LNCaP clone FGC (cell line): ENCODE measurements at regions not wholly inside any gene's neighbourhood (a gene's known extent, or its start where the extent isn't known, plus 50 kb on each side); places are given as distances from the start of the nearest gene placed in this dataset.
"Not testable (repeated sequence)": the region's sequence is repeated elsewhere in the genome, so short reads cannot be mapped to it uniquely, and the experiment has no call there.

Source experiments
- DNase-seq: peaks from one replicate; pipeline ENCODE4 v3.0.0-alpha.2; 2011; ENCODE audit warnings: low read depth
- H3K4me3 ChIP-seq: 2 replicates; pipeline ENCODE4 v1.5.1; 2011; ENCODE audit warnings: mild to moderate bottlenecking, low read depth, low read length, control low read depth
- CTCF ChIP-seq: IDR thresholded peaks from 2 replicates; pipeline ENCODE4 v1.5.1; 2012; ENCODE audit warnings: mild to moderate bottlenecking; ENCODE audit not compliant: control insufficient read depth, insufficient read depth; ENCODE audit errors: extremely low read depth

- no peak for DNase-seq
- no peak overlapping the region for H3K4me3 ChIP-seq
- TF ChIP-seq CTCF, result no peak
These were observed 308.9 kb downstream of the GLUD2 start for GRCh38 chrX:121356139-121356849.

- no peak for DNase-seq
These were observed 309.4 kb downstream of the GLUD2 start for GRCh38 chrX:121356850-121357171.

GRCh38 chrX:121360280-121360679 lies 312.9 kb downstream of the GLUD2 start:
- DNase-seq, result no peak
- no peak for TF ChIP-seq CTCF
- no peak overlapping the region for H3K4me3 ChIP-seq

More at GRCh38 chrX:121356850-121357171, 309.4 kb downstream of the GLUD2 start:
- H3K4me3 ChIP-seq, result no peak overlapping the region
- no peak for TF ChIP-seq CTCF

- no peak for DNase-seq
- TF ChIP-seq CTCF, result no peak
- no peak overlapping the region for H3K4me3 ChIP-seq
These were observed 318.3 kb downstream of the GLUD2 start for GRCh38 chrX:121365572-121366161.

GRCh38 chrX:121374471-121374870 lies 327.1 kb downstream of the GLUD2 start:
- no peak for TF ChIP-seq CTCF
- no peak for DNase-seq
- H3K4me3 ChIP-seq, result no peak overlapping the region

- not testable (repeated sequence) for H3K4me3 ChIP-seq
These were observed 334.5 kb downstream of the GLUD2 start for GRCh38 chrX:121381915-121382314.

GRCh38 chrX:121389976-121390714 lies 342.7 kb downstream of the GLUD2 start:
- DNase-seq, result no peak

More at GRCh38 chrX:121381915-121382314, 334.5 kb downstream of the GLUD2 start:
- DNase-seq, result not testable (repeated sequence)

More at GRCh38 chrX:121389976-121390714, 342.7 kb downstream of the GLUD2 start:
- TF ChIP-seq CTCF, result no peak
- H3K4me3 ChIP-seq, result no peak overlapping the region
